ENCODE measurements at regions not wholly inside any gene's neighbourhood (a gene's known extent, or its start where the extent isn't known, plus 50 kb on each side); places are given as distances from the start of the nearest gene placed in this dataset.
"Not testable (repeated sequence)": the region's sequence is repeated elsewhere in the genome, so short reads cannot be mapped to it uniquely, and the experiment has no call there.

GRCh38 chr12:90828621-90829020 lies 126.4 kb downstream of the CCER1 start:
- no peak for DNase-seq

GRCh38 chr12:90827567-90827966 lies 127.4 kb downstream of the CCER1 start:
- no peak for DNase-seq

GRCh38 chr12:90826036-90826435 lies 128.9 kb downstream of the CCER1 start:
- DNase-seq, result no peak

- no peak for DNase-seq
Observed at GRCh38 chr12:90823859-90824258, 131.1 kb downstream of the CCER1 start.

GRCh38 chr12:90819709-90820108 lies 135.3 kb downstream of the CCER1 start:
- no peak for DNase-seq

GRCh38 chr12:90816353-90817089 lies 138.5 kb downstream of the CCER1 start:
- DNase-seq, result no peak

GRCh38 chr12:90809940-90810339 lies 145.0 kb downstream of the CCER1 start:
- DNase-seq, result no peak

GRCh38 chr12:90808568-90808967 lies 146.4 kb downstream of the CCER1 start:
- no peak for DNase-seq

GRCh38 chr12:90802727-90803126 lies 152.2 kb downstream of the CCER1 start:
- no peak for DNase-seq

GRCh38 chr12:90801776-90802175 lies 153.2 kb downstream of the CCER1 start:
- DNase-seq, result no peak

- DNase-seq, result no peak
Observed at GRCh38 chr12:90794212-90794611, 160.8 kb downstream of the CCER1 start.

- not testable (repeated sequence) for DNase-seq
Observed at GRCh38 chr12:90792718-90793117, 162.3 kb downstream of the CCER1 start.

GRCh38 chr12:90791445-90791844 lies 163.5 kb downstream of the CCER1 start:
- DNase-seq, result no peak

- no peak for DNase-seq
Observed at GRCh38 chr12:90790747-90791146, 164.2 kb downstream of the CCER1 start.

GRCh38 chr12:90773491-90773890 lies 181.5 kb downstream of the CCER1 start:
- DNase-seq, result no peak

- no peak for DNase-seq
Observed at GRCh38 chr12:90770861-90771260, 184.1 kb downstream of the CCER1 start.

- peak in 1 of 2 experiments; percentile 31 for DNase-seq
Observed at GRCh38 chr12:90757957-90758356, 197.0 kb downstream of the CCER1 start.

GRCh38 chr12:90745211-90745610 lies 209.8 kb downstream of the CCER1 start:
- DNase-seq, result no peak

- no peak for DNase-seq
Observed at GRCh38 chr12:90741611-90742010, 213.4 kb downstream of the CCER1 start.

GRCh38 chr12:90729736-90730135 lies 225.2 kb downstream of the CCER1 start:
- DNase-seq, result no peak

GRCh38 chr12:90712671-90713070 lies 242.3 kb downstream of the CCER1 start:
- no peak for DNase-seq

- no peak for DNase-seq
Observed at GRCh38 chr12:90710711-90711110, 244.3 kb downstream of the CCER1 start.

- DNase-seq, result no peak
Observed at GRCh38 chr12:90706036-90706435, 248.9 kb downstream of the CCER1 start.

GRCh38 chr12:90695415-90695814 lies 259.6 kb downstream of the CCER1 start:
- no peak for DNase-seq

GRCh38 chr12:90690120-90690519 lies 264.9 kb downstream of the CCER1 start:
- DNase-seq, result no peak

Data from NCI-H1930 (cell line).